Aorta (tissue), 5 donors: ENCODE measurements at regions not wholly inside any gene's neighbourhood (a gene's known extent, or its start where the extent isn't known, plus 50 kb on each side); places are given as distances from the start of the nearest gene placed in this dataset.

ENCODE experiments used
- ATAC-seq: fragments of 200-7000 bp; cut with Tn5 transposase; one replicate; pipeline ENCODE4 v1.9.1; 2022; ENCODE audit warnings: moderate library complexity; ENCODE audit not compliant: low FRiP score
- DNase-seq, 2 donors: peaks; one replicate each; pipeline ENCODE4 v3.0.0-alpha.2; 2020
- H3K27ac ChIP-seq, 2 donors: one replicate each; pipeline ENCODE4 v1.5.1; 2013; ENCODE audit warnings: low read length in 2 of 2, mild to moderate bottlenecking in 2 of 2, moderate library complexity in 2 of 2, control low read depth in 1 of 2, inconsistent platforms in 1 of 2, low read depth in 1 of 2
- H3K27me3 ChIP-seq, 2 donors: one replicate each; pipeline ENCODE4 v1.6.1; 2013; ENCODE audit warnings: control low read depth in 1 of 2, low read length in 1 of 2, mild to moderate bottlenecking in 1 of 2, moderate library complexity in 1 of 2; ENCODE audit not compliant: insufficient read depth in 2 of 2, control insufficient read depth in 1 of 2
- H3K36me3 ChIP-seq, 2 donors: one replicate each; pipeline ENCODE4 v1.6.1; 2013; ENCODE audit warnings: control low read depth in 1 of 2, low read length in 1 of 2, mild to moderate bottlenecking in 1 of 2; ENCODE audit not compliant: insufficient read depth in 2 of 2, control insufficient read depth in 1 of 2
- H3K4me1 ChIP-seq, 2 donors: one replicate each; pipeline ENCODE4 v1.6.1; 2013; ENCODE audit warnings: low read length in 2 of 2, control low read depth in 1 of 2, mild to moderate bottlenecking in 1 of 2, moderate library complexity in 1 of 2; ENCODE audit not compliant: insufficient read depth in 2 of 2, control insufficient read depth in 1 of 2
- H3K4me3 ChIP-seq, 2 donors: one replicate each; pipeline ENCODE4 v1.5.1; 2013; ENCODE audit warnings: low read length in 2 of 2, control low read depth in 1 of 2, mild to moderate bottlenecking in 1 of 2
- H3K9me3 ChIP-seq: one replicate; pipeline ENCODE4 v1.6.1; 2013; ENCODE audit warnings: mild to moderate bottlenecking, low read length; ENCODE audit not compliant: control insufficient read depth
- whole genome bisulfite sequencing, 2 donors: extraction: QIAGEN DNeasy Blood & Tissue Kit; methylation state at CpG; one replicate each; pipeline ENCODE4 v1.1.7; 2013; 5-methylcytosine and 5-hydroxymethylcytosine counted together
- intact Hi-C, 2 donors: fragments of 100-400 bp; cut with DNase I; formaldehyde crosslinking; loops; one replicate each; pipeline versions ENCODE4 v1.14.2 to v1.15.0; 2022
- donor health status: healthy with polysubstance abuse.
- donor health status: Bipolar disorder and iron deficiency.
- donor health status: DM: no; HTN: no; CAD: no.
- donor health status: DM: no; HTN: no; CAD: no.
- donor health status: DM: yes; HTN: yes; CAD: no.

GRCh38 chr12:70052931-70053497, 190.2 kb upstream of the CNOT2 start:
- DNase-seq, result no peak
- Histone ChIP-seq H3K4me1 (peaks cover 0 to 2% of the 10 kb centered on the region in 2 donors), H3K9me3 (no peaks in the 10 kb centered on the region), H3K36me3 (no peaks in the 10 kb centered on the region), H3K4me3 (no peak overlapping the region), H3K27me3 (no peaks in the 10 kb centered on the region), H3K27ac (no peak overlapping the region)
- WGBS, 2 donors, result 35 to 37% methylated on average over 4 of the region's 4 CpGs
- intact Hi-C loops, result no loop called here
- peak; percentile 92 for ATAC-seq

- ATAC-seq (no peak), DNase-seq (no peak)
- Histone ChIP-seq H3K9me3 (no peaks in the 10 kb centered on the region), H3K27me3 (no peaks in the 10 kb centered on the region), H3K27ac (no peak overlapping the region), H3K4me3 (no peak overlapping the region), H3K36me3 (no peaks in the 10 kb centered on the region), H3K4me1 (no peaks in the 10 kb centered on the region)
- intact Hi-C loops, result no loop called here
- WGBS, 2 donors, result 41 to 48% methylated on average over 1 of the region's 1 CpG
Observed at GRCh38 chr12:70059373-70059772, 183.9 kb upstream of the CNOT2 start.

- Histone ChIP-seq H3K4me1 (no peaks in the 10 kb centered on the region), H3K27me3 (no peaks in the 10 kb centered on the region), H3K27ac (no peak overlapping the region), H3K9me3 (no peaks in the 10 kb centered on the region), H3K4me3 (no peak overlapping the region), H3K36me3 (no peaks in the 10 kb centered on the region)
- intact Hi-C loops, result no loop called here
- ATAC-seq, result no peak
- DNase-seq, result no peak
- 90 to 92% methylated on average over 1 of the region's 1 CpG for WGBS, 2 donors
Observed at GRCh38 chr12:70060634-70061033, 182.6 kb upstream of the CNOT2 start.

GRCh38 chr12:70068743-70069142, 174.5 kb upstream of the CNOT2 start:
- Histone ChIP-seq H3K36me3 (no peaks in the 10 kb centered on the region), H3K27ac (no peak overlapping the region), H3K4me3 (no peak overlapping the region), H3K27me3 (no peaks in the 10 kb centered on the region), H3K9me3 (no peaks in the 10 kb centered on the region), H3K4me1 (peaks cover 0 to 2% of the 10 kb centered on the region in 2 donors)
- DNase-seq (no peak), ATAC-seq (no peak)
- intact Hi-C loops, result no loop called here
- WGBS, 2 donors, result 71 to 94% methylated on average over 2 of the region's 2 CpGs

GRCh38 chr12:70069221-70070105, 173.8 kb upstream of the CNOT2 start:
- no peaks in the 10 kb centered on the region for H3K27me3 ChIP-seq
- H3K36me3 ChIP-seq, result no peaks in the 10 kb centered on the region
- H3K4me1 ChIP-seq, result peaks cover 0 to 2% of the 10 kb centered on the region in 2 donors
- WGBS, 2 donors, result 83 to 85% methylated on average over 5 of the region's 5 CpGs
- intact Hi-C loops, result no loop called here
- H3K27ac ChIP-seq, result no peak overlapping the region
- H3K9me3 ChIP-seq, result no peaks in the 10 kb centered on the region
- DNase-seq (no peak), ATAC-seq (no peak)
- H3K4me3 ChIP-seq, result no peak overlapping the region

GRCh38 chr12:70070494-70071007, 172.7 kb upstream of the CNOT2 start:
- Histone ChIP-seq H3K27me3 (no peaks in the 10 kb centered on the region), H3K4me3 (no peak overlapping the region), H3K4me1 (peaks cover 0 to 2% of the 10 kb centered on the region in 2 donors), H3K9me3 (no peaks in the 10 kb centered on the region), H3K27ac (no peak overlapping the region), H3K36me3 (no peaks in the 10 kb centered on the region)
- ATAC-seq, result no peak
- no peak for DNase-seq
- intact Hi-C loops, result no loop called here
- WGBS, 2 donors, result 91% methylated on average over 5 of the region's 5 CpGs

GRCh38 chr12:70074510-70074909, 168.7 kb upstream of the CNOT2 start:
- intact Hi-C loops, result no loop called here

GRCh38 chr12:70077441-70077840, 165.8 kb upstream of the CNOT2 start:
- WGBS, 2 donors, result 89 to 93% methylated on average over 2 of the region's 2 CpGs
- no peak for ATAC-seq

More at GRCh38 chr12:70074510-70074909, 168.7 kb upstream of the CNOT2 start:
- DNase-seq (no peak), ATAC-seq (no peak)
- Histone ChIP-seq H3K27ac (no peak overlapping the region), H3K36me3 (no peaks in the 10 kb centered on the region), H3K4me1 (no peaks in the 10 kb centered on the region), H3K4me3 (no peak overlapping the region), H3K27me3 (no peaks in the 10 kb centered on the region), H3K9me3 (no peaks in the 10 kb centered on the region)

GRCh38 chr12:70078161-70078560, 165.1 kb upstream of the CNOT2 start:
- no peaks in the 10 kb centered on the region for H3K4me1 ChIP-seq
- no peak overlapping the region for H3K27ac ChIP-seq
- DNase-seq (no peak), ATAC-seq (no peak)
- intact Hi-C loops, result no loop called here
- H3K27me3 ChIP-seq, result no peaks in the 10 kb centered on the region
- no peak overlapping the region for H3K4me3 ChIP-seq
- WGBS, 2 donors, result 78% methylated on average over 2 of the region's 2 CpGs
- H3K36me3 ChIP-seq, result no peaks in the 10 kb centered on the region
- H3K9me3 ChIP-seq, result no peaks in the 10 kb centered on the region

More at GRCh38 chr12:70077441-70077840, 165.8 kb upstream of the CNOT2 start:
- Histone ChIP-seq H3K36me3 (no peaks in the 10 kb centered on the region), H3K27ac (no peak overlapping the region), H3K4me1 (no peaks in the 10 kb centered on the region), H3K9me3 (no peaks in the 10 kb centered on the region), H3K27me3 (no peaks in the 10 kb centered on the region), H3K4me3 (no peak overlapping the region)
- DNase-seq, result no peak
- intact Hi-C loops, result no loop called here
